ENCODE measurements at regions not wholly inside any gene's neighbourhood (a gene's known extent, or its start where the extent isn't known, plus 50 kb on each side); places are given as distances from the start of the nearest gene placed in this dataset.
"Not testable (repeated sequence)": the region's sequence is repeated elsewhere in the genome, so short reads cannot be mapped to it uniquely, and the experiment has no call there.

GRCh38 chr2:175599966-175600831 is 401.9 kb downstream of the LNPK start:
- DNase-seq, result peak; percentile 80

GRCh38 chr2:175597286-175597685 is 404.8 kb downstream of the LNPK start:
- DNase-seq, result no peak

- DNase-seq, result no peak
Measured at GRCh38 chr2:175595139-175595538, 406.9 kb downstream of the LNPK start.

GRCh38 chr2:175593686-175594525 is 408.2 kb downstream of the LNPK start:
- peak; percentile 4 for DNase-seq

- DNase-seq, result not testable (repeated sequence)
Measured at GRCh38 chr2:175588213-175588612, 406.7 kb upstream of the ATP5MC3 start.

GRCh38 chr2:175585496-175585895 is 404.0 kb upstream of the ATP5MC3 start:
- no peak for DNase-seq

GRCh38 chr2:175580652-175581051 is 399.1 kb upstream of the ATP5MC3 start:
- no peak for DNase-seq

DNA sequence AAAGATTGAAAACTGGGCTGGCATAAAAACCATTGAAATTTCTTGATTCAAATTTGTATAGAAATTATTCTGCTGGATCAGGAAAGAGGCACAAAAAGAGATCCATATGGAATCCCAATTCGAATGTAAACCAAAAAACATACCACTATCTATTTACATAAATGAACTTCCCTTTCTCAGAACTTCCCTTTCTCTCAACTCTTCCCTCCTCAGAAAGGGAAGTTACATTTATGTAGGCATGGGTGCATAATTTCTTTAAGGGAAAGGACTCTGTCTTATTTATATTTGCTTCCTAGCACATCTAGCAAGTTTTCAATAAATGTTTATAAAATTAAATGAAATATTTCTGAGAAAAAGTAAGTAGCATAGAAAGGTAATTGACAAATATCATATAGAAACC is 398.1 kb upstream of the ATP5MC3 start:
- no peak for DNase-seq

DNA sequence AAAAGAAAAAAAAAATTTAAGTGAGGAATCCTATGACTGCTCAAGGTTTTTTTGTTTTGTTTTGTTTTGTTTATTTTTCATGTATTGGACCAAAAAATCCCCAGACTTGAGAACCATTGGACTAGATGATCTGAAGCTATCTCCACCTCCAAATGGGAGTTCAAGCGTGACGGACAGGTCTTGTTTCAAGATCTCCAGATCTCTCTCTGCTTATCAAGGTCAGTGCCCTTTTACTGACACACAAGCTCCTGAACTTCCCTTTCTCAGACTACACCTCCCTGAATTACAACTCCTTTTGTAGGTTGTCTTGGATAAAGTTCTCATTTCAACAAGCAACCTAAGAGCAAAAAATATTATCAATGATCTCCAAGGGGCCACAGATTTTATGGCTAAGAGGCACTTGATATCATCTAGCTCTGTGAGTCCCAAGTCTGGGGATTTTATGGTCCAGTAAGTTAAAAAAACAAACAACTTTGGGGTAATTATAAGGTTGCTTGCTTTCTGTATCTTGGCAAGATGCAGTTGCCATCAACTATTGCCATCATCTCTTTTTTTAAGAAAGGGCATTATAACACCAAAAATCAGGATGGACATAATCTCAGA is 396.0 kb upstream of the ATP5MC3 start:
- DNase-seq, result no peak

- peak; percentile 73 for DNase-seq
Measured at GRCh38 chr2:175576875-175577274, 395.4 kb upstream of the ATP5MC3 start.

DNA sequence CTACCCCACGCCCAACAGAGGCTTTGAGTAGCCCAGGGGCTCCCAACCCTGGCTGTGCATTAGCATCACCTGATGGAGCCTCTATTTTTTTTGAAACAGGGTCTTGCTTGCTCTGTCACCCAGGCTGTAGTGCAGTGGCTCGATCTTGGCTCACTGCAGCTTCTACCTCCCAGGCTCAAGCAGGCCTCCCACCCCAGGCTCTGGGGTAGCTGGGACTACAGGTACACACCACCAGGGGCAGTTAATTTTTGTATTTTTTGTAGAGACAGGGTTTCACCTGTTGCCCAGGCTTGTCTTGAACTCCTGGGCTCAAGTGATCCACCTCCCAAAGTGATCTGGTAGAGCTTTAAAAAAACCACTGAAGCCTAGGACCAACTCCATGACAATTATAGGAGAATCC is 394.8 kb upstream of the ATP5MC3 start:
- no peak for DNase-seq

- DNase-seq, result peak; percentile 59
Measured at GRCh38 chr2:175575346-175576258, 394.1 kb upstream of the ATP5MC3 start.

- DNase-seq, result no peak
Measured at GRCh38 chr2:175574069-175574468, 392.6 kb upstream of the ATP5MC3 start.

DNA sequence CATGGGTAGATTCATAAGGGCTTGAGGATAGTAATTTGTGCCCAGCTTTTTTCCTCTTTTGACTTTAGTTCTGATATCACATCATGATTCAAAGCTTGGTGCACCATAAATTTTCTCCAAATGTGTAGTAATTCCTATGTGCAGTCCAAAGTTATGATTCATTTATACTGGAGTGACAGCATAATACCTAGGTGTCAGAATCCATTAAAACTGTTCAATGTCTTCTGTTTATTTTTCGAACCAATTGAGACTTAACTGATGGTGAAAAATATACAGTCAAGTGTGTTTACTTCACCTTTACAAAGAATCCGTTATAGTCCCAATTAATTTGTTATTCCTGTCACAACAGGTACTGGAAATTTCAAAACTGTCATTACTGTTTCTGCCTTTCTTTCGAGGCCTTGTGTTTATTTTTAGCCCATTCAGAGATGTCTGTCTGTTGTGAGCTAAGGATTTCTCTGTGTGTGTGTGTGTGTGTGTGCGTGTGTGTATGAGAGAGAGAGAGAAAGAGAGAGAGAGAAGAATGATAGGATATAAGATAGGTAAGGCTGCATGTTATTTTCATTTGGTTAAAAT is 389.7 kb upstream of the ATP5MC3 start:
- no peak for DNase-seq

- DNase-seq, result no peak
Measured at GRCh38 chr2:175568109-175568730, 386.7 kb upstream of the ATP5MC3 start.

DNA sequence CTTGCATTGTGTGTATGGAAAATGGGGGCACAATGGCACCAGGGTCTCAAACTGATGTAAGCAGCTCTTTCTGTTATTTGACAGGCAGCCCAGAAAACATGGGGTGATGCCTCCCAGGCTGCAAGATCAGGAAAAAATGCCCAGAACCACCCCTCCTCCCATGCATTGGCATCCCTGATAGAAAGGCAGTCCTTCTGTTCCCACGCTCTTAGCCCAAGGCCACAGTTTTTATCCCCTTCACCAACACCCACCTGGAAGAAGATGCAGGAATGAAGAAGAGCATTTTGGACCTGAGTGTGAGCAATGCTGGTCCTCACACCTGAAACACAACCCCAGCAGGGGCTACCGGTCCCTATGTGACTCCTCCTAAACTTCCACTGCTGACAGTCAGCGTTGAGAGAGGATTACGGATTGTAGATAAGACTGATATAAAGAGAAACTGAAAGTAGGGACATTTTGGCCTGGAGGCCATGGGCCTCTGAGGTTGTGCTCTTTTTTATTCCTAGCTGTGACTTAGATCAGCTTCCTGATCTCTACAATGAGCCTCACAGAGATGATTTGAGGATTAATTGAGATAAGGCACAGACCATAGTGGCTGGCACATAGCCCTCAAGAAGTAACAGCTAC is 386.0 kb upstream of the ATP5MC3 start:
- DNase-seq, result no peak

- no peak for DNase-seq
Measured at GRCh38 chr2:175560521-175561169, 379.1 kb upstream of the ATP5MC3 start.

GRCh38 chr2:175559613-175560012 is 378.1 kb upstream of the ATP5MC3 start:
- DNase-seq, result no peak

DNA sequence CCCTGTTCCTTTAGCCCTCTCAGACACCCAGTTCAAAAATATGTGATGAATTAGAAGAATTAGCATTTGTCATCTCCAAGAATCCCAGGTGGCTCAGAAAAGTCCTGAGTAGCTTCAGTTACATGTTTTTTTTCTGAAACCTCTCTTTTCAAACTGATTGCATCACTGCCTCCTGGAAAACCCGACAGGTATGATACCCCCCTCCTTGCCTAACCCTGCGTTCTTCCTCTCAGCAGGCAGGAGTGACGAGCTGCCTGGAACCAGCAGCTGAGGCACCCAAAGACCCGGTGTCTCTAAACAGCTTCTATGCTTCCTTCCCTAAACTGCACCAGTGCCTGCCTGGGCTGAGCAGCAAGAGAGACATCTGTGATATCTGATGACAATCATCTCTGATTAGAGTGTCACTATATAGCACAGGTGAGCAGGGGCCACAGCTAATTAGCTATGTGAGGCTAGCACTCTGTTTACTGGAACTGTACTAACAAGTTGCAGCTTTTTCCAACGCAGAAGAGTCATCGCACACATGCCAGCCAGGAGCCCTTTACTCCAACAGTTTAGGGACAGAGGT is 376.4 kb upstream of the ATP5MC3 start:
- DNase-seq, result peak; percentile 50

DNA sequence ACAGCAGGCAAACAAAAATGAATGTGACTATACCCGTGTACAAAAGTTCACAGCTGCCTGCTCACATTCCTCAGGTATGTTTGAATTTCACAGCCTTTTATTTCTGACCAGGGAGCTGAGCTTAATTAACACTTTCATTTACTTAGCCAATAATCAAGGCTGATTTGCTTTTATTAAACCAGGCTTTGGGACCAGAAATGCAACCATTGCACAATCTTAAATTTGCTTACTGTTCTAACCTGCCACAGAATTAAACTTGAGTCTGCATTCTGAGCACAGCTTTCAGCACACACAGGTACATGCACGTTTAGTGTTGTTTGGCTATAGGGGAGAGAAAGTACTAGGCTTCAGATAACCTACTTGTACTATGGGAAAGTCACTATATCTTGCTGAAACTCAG is 372.4 kb upstream of the ATP5MC3 start:
- no peak for DNase-seq

Data from NCI-H146 (cell line).